T-helper 2 cell treated with Interferon-gamma antibody and Interleukin-4, amounts not matched to agents 100 ng/mL and 5 ng/mL, for 36 hours (primary cell): ENCODE measurements at regions not wholly inside any gene's neighbourhood (a gene's known extent, or its start where the extent isn't known, plus 50 kb on each side); places are given as distances from the start of the nearest gene placed in this dataset.
"Not testable (repeated sequence)": the region's sequence is repeated elsewhere in the genome, so short reads cannot be mapped to it uniquely, and the experiment has no call there.

Source experiments
- intact Hi-C: fragments of 100-400 bp; cut with micrococcal nuclease; formaldehyde crosslinking; loops from one replicate; pipeline ENCODE4 v1.15.1; 2023

DNA sequence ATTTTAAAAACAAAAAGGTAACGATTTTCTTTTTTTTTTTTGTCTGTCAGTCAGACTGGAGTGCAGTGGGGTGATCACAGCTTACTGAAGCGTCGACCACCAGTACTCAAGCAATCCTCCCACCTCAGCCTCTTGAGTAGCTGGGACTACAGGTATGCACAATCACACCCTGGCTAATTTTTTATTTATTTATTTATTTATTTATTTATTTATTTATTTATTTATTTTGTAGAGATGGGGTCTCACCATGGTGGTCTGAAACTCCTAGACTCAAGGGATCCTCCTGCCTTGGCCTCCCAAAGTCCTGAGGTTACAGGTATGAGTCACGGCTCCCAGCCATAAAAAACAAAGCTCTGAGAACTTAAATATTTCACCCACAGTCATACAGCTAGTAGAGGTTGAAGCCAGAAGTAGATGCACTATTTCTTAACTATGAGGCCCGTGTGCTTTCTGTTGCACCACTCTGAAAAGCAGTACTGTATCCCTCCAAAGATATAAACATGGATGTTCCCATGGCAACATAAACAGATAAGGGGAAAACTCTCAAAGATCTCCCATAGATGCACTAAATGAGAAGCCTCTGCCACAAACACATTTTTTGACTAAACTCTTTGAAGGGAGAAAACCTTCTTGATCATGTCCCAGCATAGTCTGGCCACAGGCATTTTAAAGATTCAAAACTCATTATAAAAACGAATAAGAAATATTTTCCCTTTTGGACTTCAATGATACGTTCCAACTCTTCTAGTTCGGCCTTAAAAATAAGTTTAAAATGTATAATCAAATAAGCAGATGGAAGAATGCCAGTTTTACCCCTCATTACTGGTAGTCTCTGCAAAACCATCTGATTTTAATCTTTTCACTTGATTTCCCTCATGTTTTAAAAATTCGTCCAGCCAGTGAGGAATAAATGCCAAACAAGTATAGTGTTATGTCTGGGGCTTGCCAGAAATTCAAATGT, 162.3 kb upstream of the ARHGEF26 start:
- intact Hi-C loops = no loop called here

DNA sequence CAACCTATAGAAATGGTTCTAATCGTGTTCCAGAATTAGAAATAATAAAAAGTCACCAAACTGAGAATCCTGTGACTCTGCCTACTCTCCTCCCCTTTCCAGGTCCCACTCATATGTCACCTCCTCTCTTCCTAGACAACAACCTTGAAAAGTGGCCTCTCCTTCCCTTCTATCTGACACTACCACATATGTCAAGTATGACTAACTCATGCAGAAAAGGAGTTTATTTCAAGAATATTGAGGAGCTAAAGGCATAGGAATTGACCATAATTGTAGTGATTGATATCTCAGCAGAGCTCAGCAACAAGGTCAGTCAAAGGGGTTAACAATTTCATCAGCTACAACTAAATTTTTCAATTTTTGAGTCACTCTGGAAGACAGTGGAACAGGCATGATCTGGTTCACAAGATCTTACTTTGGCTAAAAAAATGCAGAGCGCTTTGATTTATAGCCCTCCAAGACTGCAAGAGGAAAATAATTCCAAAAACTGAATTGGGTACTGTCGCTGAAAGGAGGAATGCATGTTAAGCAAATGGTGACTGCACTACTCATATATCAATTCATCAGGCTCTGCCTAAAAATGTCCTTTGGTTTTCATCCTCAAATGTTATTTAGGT, 160.6 kb upstream of the ARHGEF26 start:
- intact Hi-C loops = no loop called here

GRCh38 chr3:153961494-153961893, 159.7 kb upstream of the ARHGEF26 start:
- intact Hi-C loops = no loop called here

GRCh38 chr3:153963012-153963411, 158.2 kb upstream of the ARHGEF26 start:
- intact Hi-C loops = no loop called here

DNA sequence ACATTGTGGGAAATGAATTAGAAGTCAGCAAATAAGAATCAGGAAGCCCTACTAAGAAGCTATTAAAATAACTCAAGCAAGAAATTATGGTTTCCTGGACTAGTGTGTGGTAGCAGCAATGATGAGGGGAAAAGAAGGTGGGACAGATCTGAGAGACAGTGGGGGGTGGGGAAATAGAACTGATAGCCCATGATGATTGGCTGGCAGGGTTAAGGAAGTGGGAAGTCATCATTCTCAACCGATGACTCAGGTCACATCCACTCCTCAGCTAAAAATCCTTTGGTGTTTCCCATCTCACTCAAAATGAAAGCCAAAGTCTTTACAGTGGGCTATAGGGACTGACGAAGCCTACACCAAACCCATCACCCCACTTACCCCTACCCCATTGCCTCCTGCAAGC, 153.9 kb upstream of the ARHGEF26 start:
- intact Hi-C loops = no loop called here

GRCh38 chr3:153970047-153970446, 151.1 kb upstream of the ARHGEF26 start:
- intact Hi-C loops = no loop called here

DNA sequence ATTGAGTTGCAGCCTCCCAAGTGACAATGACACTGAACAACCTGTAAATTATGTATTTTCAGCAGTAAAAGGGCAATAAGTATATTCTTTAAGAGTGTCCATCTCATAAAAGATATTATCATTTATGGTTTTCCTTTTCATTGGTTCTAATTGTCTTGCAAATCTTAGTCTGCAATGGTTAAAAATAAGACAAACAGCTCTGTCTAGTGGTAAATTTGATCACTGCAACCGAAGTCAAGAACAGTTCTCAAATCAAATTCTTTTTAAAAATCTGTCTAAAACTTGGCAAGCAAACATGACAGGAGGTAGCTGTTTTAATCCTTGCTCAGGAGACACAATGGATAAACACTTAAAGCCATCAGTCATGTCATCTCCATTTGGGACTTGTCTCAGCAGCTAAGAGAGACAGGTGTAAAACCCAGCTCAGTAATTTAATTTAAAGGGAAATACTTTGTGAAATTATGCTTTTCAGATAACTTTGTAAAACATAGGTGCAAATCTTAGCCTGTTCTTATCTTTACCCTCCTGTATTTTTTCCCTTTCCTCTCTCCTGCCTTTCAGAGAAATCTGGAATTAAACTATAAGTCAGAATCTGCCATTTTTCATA, 150.3 kb upstream of the ARHGEF26 start:
- intact Hi-C loops = no loop called here

- intact Hi-C loops = no loop called here
Measured at GRCh38 chr3:153972862-153973261, 148.3 kb upstream of the ARHGEF26 start.

- intact Hi-C loops = no loop called here
Measured at GRCh38 chr3:153973722-153974265, 147.4 kb upstream of the ARHGEF26 start.

DNA sequence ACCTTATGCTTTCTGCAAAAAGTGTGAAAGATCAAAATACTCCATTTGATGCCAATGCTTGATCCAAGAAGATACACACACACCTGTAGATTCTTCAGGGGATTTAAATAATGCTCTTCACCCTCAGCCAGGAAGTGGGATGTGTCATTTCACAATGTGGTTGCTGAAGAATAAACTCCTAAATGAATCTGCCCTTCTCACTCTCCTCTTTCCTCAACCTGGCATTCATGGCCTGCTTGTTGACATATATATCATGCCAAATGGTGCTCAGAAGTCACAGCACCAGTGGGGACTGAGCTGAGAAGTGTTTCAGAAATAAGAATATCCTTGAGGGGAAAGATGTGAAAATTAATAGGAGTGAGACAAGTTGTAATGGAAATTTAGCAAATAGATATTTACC, 146.6 kb upstream of the ARHGEF26 start:
- intact Hi-C loops = no loop called here

DNA sequence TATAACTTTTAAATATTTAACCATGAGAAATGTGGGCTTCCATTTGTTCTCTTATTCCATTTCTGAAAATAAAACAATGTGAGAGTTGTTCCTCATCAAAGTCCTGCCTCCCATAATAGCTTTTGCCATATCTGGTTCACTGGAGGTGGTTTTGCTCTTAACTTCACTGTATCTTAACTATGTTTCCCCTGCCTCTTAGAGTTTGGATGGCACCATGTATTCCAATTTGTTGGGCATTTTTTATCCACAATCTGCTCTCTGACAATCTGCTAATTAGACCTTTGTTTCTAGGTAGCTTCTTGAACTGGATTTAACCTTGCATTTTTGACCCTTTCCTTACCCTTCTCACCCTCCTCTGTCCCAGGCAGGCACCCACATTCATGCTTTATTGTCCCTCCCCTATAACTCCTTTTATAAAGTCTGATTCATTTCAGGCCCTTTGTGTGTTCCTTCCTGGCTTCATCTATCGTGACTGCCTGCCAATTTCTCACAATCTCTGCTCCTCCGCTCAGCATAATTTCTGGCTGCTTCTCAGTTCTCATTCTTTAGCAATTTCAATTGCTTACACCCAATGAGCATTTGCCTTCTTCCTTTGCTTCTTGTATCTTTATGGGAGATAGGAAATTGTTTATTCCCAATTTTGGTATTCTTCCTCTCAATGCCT, 144.2 kb upstream of the ARHGEF26 start:
- intact Hi-C loops = no loop called here

DNA sequence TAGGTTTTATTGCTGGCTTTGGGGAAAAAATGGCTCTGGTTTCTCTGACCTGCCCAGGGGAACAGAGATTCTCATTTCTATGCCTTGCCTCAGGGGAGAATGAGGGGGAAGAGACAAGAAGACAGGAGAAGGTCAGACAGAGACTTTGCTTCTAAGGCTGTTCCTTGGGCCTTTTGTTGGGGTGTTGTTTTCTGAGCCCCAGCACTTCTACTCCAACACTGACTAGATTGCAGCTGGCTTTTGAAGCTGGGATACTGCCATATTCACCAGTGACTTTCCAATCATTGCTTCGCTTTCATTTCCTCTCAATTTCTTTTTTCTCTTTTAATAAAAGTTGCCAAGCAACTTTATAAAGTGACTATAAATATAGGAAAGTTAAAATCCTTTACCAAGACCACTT, 143.2 kb upstream of the ARHGEF26 start:
- intact Hi-C loops = no loop called here

GRCh38 chr3:153979418-153980251, 141.6 kb upstream of the ARHGEF26 start:
- intact Hi-C loops = no loop called here

DNA sequence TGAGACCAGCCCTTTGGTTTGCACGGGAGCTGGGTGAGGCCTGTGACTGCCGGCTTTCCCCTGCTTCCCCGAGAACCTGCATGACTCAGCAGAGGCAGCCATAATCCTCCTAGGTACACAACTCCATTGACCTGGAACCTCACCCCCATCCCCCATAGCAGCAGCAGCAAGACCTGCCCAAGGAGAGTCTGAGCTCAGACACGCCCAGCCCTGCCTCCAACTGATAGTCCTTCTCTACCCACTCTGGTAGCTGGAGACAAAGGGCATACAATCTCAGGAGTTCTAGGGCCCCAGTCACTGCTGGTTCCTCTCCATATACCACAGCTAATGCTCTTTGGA, 141.0 kb upstream of the ARHGEF26 start:
- intact Hi-C loops = no loop called here

DNA sequence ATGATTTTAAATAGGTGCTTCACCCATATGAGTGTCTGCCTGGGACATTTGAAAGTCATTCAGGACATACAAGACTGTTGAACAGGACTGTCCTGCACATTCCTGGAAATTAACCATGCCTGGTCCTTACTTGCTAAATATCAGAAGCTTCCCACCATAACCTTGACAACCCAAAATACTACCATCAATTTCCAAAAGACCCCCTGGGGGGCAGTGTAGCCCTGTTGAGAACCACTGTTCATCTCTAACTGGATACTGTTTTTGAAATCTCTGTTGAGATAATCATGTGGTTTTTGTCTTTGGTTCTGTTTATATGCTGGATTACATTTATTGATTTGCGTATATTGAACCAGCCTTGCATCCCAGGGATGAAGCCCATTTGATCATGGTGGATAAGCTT, 123.8 kb upstream of the ARHGEF26 start:
- intact Hi-C loops = not testable (repeated sequence)

DNA sequence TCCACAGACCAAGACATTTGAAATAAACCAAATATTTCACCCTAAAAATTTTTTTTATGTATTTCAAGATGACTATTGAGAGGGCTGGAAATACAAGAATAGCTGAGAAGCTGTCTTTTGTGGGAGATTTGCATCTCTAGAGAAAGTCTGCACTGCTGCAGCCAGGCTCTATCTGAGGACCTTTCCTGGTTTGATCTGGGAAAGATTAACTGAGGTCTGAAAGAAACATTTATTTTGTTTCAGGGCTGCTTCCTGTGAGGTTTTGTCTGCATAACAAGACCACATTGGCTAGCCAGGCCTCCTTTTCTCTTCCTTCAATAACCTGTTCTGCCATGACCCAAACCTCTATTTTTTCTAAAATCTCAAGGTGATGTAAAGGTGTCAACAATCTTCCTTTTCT, 117.5 kb upstream of the ARHGEF26 start:
- intact Hi-C loops = no loop called here

- intact Hi-C loops = no loop called here
Measured at GRCh38 chr3:154011036-154011435, 110.2 kb upstream of the ARHGEF26 start.

GRCh38 chr3:154013736-154014135, 107.5 kb upstream of the ARHGEF26 start:
- intact Hi-C loops = no loop called here

- intact Hi-C loops = no loop called here
Measured at GRCh38 chr3:154015307-154015706, 105.9 kb upstream of the ARHGEF26 start.

DNA sequence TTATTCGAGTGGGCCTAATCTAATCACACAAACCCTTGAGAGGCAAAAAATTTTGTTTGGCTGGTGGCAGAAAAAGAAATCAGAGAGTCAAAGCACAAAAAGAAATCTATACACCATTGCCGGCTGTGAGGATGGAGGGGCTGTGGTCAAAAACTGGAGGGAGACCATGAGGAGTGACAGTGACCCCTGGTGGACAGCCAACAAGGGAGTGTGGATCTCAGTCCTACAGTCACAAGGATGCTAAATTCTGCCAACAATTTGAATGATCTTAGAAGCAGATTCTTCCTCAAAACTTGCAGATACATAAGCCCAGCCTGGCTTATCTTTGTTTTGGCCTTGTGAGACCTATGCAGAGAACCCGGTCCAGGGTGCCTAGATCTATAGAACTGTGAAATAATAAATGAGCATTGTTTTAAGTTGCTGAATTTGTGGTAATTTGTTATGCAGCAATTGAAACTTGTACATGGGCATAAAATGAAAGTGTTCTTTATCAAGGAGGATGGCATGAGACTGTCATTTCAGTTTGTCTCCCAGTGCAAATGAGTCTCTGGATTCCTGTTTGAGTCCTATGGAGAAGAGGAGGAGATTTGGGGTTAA, 103.0 kb upstream of the ARHGEF26 start:
- intact Hi-C loops = loop anchor here (1.0 to 2.0 kb wide), 2 partner anchors 975 to 991 kb away; no protein-coding TSS in a partner anchor
